ENCODE measurements at regions not wholly inside any gene's neighbourhood (a gene's known extent, or its start where the extent isn't known, plus 50 kb on each side); places are given as distances from the start of the nearest gene placed in this dataset.

DNA sequence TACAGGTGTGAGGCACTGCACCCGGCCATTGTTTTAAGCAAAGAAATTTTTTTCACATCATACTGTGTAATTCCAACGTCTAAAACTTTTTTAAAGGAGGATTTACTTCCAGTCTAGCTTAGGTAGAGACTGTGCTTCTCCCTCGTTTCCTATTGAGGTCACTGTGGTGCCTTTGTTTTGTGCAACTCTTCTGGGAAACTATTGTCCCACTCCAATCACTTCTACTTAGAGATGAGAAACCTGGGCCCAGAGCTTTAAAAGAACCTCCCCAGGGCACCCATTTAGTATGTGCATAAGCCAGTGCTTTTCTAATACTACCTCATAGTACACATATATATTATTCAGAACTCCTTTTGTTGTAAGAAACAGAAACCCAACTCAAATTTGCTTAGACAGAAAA is 120.0 kb upstream of the ZNF644 start:
- no peaks in the 10 kb centered on the region for H3K36me3 ChIP-seq (ENCODE audit: insufficient read depth, low read depth, low read length)

DNA sequence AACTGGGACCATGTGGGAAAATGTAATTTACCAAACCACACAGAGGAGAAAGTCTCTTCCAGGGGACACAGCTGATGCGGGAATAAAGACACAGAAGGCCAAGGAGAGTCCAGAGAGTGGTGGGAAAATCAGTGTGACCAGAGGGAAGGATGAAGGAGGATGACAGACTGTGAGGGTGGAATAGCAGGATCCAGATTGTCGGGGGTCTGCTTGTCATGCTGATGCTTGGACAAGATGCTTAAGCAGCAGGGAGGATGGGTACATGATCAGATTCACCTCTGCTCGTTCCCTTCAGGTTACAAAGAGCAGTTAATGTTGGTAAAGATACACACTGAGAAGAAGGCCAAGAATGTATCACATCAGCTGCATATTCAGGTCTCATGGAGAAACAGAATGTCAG is 117.1 kb upstream of the ZNF644 start:
- peaks cover 25% of the 10 kb centered on the region; the same call in 1 of the 2 replicates for H3K4me1 ChIP-seq (ENCODE audit: insufficient read depth, low read length)
- H3K27ac ChIP-seq (ENCODE audit: low read length), result no peak overlapping the region
- H3K9ac ChIP-seq (ENCODE audit: low read depth, low read length), result no peak overlapping the region
- no peak overlapping the region for H3K4me3 ChIP-seq (ENCODE audit: low read length)
- H3K9me3 ChIP-seq (ENCODE audit: insufficient read depth, low read depth, low read length), result no peaks in the 10 kb centered on the region
- H3K27me3 ChIP-seq (ENCODE audit: insufficient read depth, low read length), result no peaks in the 10 kb centered on the region
- H3K36me3 ChIP-seq (ENCODE audit: insufficient read depth, low read depth, low read length), result no peaks in the 10 kb centered on the region

More for the DNA sequence above, 120.0 kb upstream of the ZNF644 start:
- Histone ChIP-seq H3K4me3 (ENCODE audit: low read length) (no peak overlapping the region), H3K9ac (ENCODE audit: low read depth, low read length) (no peak overlapping the region), H3K9me3 (ENCODE audit: insufficient read depth, low read depth, low read length) (no peaks in the 10 kb centered on the region), H3K27me3 (ENCODE audit: insufficient read depth, low read length) (no peaks in the 10 kb centered on the region), H3K27ac (ENCODE audit: low read length) (no peak overlapping the region), H3K4me1 (ENCODE audit: insufficient read depth, low read length) (peaks cover 25% of the 10 kb centered on the region; the same call in 1 of the 2 replicates)

DNA sequence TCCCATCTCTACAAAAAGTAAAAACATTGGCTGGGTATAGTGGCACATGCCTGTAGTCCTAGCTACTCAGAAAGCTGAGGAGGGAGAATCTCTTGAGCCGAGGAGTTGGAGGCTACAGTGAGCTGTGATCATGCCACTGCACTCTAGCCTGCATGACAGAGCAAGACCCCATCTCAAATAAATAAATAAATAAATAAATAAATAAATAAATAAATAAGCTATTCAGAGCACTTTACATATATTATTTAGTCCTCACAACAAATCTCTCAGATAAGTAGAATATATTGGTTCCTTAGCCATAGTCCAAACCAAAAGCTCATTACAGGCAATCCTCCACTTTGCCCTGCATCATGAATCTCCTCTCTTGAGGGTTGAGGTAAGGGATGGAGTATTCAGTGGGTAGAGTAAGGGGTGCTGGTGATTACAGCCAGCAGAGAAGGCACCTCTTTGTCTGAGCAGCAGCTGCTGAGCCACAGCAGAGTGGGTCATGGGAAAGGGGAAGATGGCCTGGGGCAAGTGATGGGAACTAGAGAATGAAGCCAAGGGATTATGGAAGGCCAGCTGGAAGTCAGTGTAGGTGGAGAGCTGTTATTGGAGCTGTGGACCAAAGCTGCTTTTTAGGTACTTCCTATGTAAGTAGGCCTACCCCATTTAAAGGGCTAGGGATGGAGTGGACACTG is 115.5 kb upstream of the ZNF644 start:
- H3K9ac ChIP-seq (ENCODE audit: low read depth, low read length), result no peak overlapping the region
- H3K36me3 ChIP-seq (ENCODE audit: insufficient read depth, low read depth, low read length), result no peaks in the 10 kb centered on the region
- H3K27me3 ChIP-seq (ENCODE audit: insufficient read depth, low read length), result no peaks in the 10 kb centered on the region
- H3K9me3 ChIP-seq (ENCODE audit: insufficient read depth, low read depth, low read length), result no peaks in the 10 kb centered on the region
- no peak overlapping the region for H3K27ac ChIP-seq (ENCODE audit: low read length)
- H3K4me1 ChIP-seq (ENCODE audit: insufficient read depth, low read length), result peaks cover 23% of the 10 kb centered on the region; the same call in 1 of the 2 replicates
- no peak overlapping the region for H3K4me3 ChIP-seq (ENCODE audit: low read length)

DNA sequence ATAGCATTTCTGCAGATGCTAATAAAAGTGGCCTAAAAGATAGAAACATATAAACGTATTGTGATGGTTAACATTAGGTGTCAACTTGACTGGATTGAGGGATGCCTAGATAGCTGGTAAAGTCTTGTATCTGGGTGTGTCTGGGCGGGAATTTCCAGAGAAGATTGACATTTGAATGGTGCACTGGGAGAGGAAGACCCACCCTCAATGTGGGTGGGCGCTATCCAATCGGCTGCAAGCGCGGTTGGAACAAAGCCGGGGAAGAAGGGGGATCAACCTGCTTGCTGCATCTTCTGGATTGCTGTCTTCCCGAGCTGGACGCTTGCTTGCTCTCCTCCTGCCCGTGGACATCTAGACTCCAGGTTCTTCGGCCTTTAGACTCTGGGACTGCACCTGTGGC is 114.0 kb upstream of the ZNF644 start:
- Histone ChIP-seq H3K4me1 (ENCODE audit: insufficient read depth, low read length) (peaks cover 16% of the 10 kb centered on the region; the same call in 1 of the 2 replicates), H3K36me3 (ENCODE audit: insufficient read depth, low read depth, low read length) (no peaks in the 10 kb centered on the region), H3K4me3 (ENCODE audit: low read length) (peak overlapping the region; percentile 29; the same call in 1 of the 2 replicates), H3K9me3 (ENCODE audit: insufficient read depth, low read depth, low read length) (no peaks in the 10 kb centered on the region), H3K9ac (ENCODE audit: low read depth, low read length) (no peak overlapping the region), H3K27me3 (ENCODE audit: insufficient read depth, low read length) (no peaks in the 10 kb centered on the region), H3K27ac (ENCODE audit: low read length) (no peak overlapping the region)

DNA sequence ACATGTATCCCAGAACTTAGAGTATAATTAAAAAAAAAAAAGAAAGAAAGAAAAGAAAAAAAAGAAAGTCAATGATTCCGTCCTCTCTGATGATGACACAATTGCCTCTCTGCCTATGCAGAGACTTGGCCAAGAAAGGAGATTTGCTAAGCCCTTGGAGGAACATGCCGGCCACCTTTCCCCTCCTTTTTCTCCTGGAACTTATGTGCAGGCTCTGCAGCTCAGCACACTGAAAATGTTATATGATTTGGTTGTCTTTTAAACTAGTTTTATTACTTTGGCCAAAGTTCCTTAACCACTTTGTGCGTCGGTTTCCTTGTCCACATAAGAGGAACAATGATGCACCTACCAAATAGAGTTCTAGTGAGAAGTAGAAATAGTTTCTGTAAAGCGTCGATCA is 111.4 kb upstream of the ZNF644 start:
- Histone ChIP-seq H3K9me3 (ENCODE audit: insufficient read depth, low read depth, low read length) (no peaks in the 10 kb centered on the region), H3K27me3 (ENCODE audit: insufficient read depth, low read length) (no peaks in the 10 kb centered on the region), H3K9ac (ENCODE audit: low read depth, low read length) (no peak overlapping the region), H3K27ac (ENCODE audit: low read length) (no peak overlapping the region), H3K4me3 (ENCODE audit: low read length) (no peak overlapping the region), H3K36me3 (ENCODE audit: insufficient read depth, low read depth, low read length) (no peaks in the 10 kb centered on the region), H3K4me1 (ENCODE audit: insufficient read depth, low read length) (peaks cover 2% of the 10 kb centered on the region; the same call in 1 of the 2 replicates)

DNA sequence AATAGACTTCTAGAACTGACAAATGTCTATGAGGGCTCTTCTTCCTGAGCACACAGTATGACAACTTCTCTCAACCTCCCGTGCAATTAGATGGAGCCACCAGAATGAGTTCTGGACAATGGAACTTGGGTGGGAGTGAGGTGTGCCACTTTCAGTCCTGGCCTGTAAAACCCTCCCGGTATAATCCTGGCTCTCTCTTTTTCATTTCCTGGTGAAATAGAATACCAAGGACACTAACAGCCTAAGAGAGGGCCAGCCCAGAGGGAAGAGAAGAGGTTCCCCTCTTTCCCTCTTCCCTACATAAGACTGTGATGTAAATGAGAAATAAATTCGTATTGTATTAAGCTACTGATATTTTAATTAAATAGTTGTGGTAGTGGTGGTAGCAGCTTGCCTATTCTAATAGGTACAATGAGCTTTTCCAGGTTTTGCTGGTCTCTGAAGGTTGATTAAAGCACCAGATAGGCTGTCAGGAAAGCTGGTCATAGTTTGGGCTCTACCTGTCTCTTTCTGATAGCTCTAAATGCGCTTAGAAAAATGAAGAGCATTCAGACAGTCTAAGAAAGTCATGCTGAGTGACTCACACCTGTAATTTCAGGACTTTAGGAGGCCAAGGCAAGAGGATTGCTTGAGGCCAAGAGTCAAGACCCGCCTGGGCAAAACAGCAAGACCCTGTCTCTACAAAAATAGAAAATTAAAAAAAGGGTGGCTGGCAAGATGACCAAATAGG is 108.6 kb upstream of the ZNF644 start:
- H3K4me1 ChIP-seq (ENCODE audit: insufficient read depth, low read length), result no peaks in the 10 kb centered on the region
- H3K27me3 ChIP-seq (ENCODE audit: insufficient read depth, low read length), result no peaks in the 10 kb centered on the region

DNA sequence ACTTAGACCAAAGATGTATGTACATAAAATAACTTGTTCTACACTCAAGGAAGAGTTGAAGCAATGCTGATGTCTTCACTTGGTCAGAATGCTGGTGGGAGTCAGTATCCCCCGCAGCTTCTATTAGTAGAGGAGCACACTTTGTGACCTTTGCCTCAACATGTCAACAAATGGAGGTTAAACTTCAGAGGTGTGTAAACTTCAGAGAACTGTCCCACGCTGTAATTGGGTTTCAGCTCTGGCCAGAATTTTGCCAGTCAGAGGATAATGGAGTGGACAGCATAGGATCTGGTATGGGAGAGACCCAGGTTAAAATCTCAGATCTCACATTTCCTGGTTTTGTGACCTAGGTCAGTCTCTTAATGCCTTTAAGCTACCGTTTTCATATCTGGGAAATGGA is 107.6 kb upstream of the ZNF644 start:
- Histone ChIP-seq H3K27ac (ENCODE audit: low read length) (no peak overlapping the region), H3K4me1 (ENCODE audit: insufficient read depth, low read length) (peaks cover 4% of the 10 kb centered on the region; the same call in 1 of the 2 replicates), H3K36me3 (ENCODE audit: insufficient read depth, low read depth, low read length) (no peaks in the 10 kb centered on the region), H3K4me3 (ENCODE audit: low read length) (no peak overlapping the region), H3K9me3 (ENCODE audit: insufficient read depth, low read depth, low read length) (no peaks in the 10 kb centered on the region), H3K27me3 (ENCODE audit: insufficient read depth, low read length) (no peaks in the 10 kb centered on the region), H3K9ac (ENCODE audit: low read depth, low read length) (no peak overlapping the region)

More for the DNA sequence above, 108.6 kb upstream of the ZNF644 start:
- H3K9ac ChIP-seq (ENCODE audit: low read depth, low read length), result no peak overlapping the region
- H3K36me3 ChIP-seq (ENCODE audit: insufficient read depth, low read depth, low read length), result no peaks in the 10 kb centered on the region
- H3K4me3 ChIP-seq (ENCODE audit: low read length), result no peak overlapping the region
- H3K27ac ChIP-seq (ENCODE audit: low read length), result no peak overlapping the region
- no peaks in the 10 kb centered on the region for H3K9me3 ChIP-seq (ENCODE audit: insufficient read depth, low read depth, low read length)

DNA sequence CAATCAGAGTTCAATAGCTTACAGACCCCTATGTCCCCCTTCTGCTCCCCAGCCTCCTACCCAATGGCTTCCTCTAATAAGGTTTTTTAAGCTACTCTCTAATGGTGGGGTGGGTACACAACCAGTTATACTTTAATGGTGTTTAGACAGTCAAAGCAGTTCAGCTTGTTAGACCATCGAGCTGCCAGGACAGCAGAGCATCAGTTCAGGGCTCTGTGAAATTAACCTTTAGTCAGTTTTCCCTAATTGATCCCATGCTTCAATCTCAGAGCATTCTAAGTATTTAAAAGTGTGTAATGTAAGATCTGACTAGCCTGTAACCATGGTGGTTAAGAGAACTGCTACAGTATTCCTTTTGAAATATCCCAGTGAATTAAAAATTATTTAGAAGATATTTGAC is 107.2 kb upstream of the ZNF644 start:
- no peak overlapping the region for H3K9ac ChIP-seq (ENCODE audit: low read depth, low read length)

DNA sequence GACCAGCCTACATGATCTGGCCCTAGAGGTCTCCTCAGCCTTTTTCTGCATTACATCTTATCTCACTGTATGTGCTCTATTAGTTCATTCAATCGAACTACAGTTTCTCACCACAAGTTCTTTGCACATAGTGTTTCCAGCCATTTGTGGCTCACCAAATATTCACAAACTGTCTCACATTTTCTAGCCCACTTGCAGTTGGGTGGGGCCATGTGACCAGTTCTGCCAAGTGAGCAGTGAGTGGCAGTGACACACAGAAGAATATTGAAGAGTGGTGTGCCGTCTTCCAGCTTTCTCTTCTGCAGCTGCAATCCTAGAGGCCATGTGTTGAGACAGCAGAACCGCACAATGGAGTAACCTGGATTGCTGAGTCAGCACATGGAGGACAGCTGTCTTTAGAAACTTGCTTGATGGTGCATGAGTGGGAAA is 103.2 kb upstream of the ZNF644 start:
- Histone ChIP-seq H3K4me3 (ENCODE audit: low read length) (no peak overlapping the region), H3K36me3 (ENCODE audit: insufficient read depth, low read depth, low read length) (no peaks in the 10 kb centered on the region), H3K27me3 (ENCODE audit: insufficient read depth, low read length) (no peaks in the 10 kb centered on the region), H3K9ac (ENCODE audit: low read depth, low read length) (peak overlapping the region; percentile 49; the same call in 1 of the 2 replicates), H3K9me3 (ENCODE audit: insufficient read depth, low read depth, low read length) (no peaks in the 10 kb centered on the region), H3K27ac (ENCODE audit: low read length) (no peak overlapping the region), H3K4me1 (ENCODE audit: insufficient read depth, low read length) (peaks cover 41% of the 10 kb centered on the region)

More for the DNA sequence above, 107.2 kb upstream of the ZNF644 start:
- Histone ChIP-seq H3K4me3 (ENCODE audit: low read length) (no peak overlapping the region), H3K36me3 (ENCODE audit: insufficient read depth, low read depth, low read length) (no peaks in the 10 kb centered on the region), H3K27ac (ENCODE audit: low read length) (no peak overlapping the region), H3K27me3 (ENCODE audit: insufficient read depth, low read length) (no peaks in the 10 kb centered on the region), H3K9me3 (ENCODE audit: insufficient read depth, low read depth, low read length) (no peaks in the 10 kb centered on the region), H3K4me1 (ENCODE audit: insufficient read depth, low read length) (peaks cover 8% of the 10 kb centered on the region; the same call in 1 of the 2 replicates)

DNA sequence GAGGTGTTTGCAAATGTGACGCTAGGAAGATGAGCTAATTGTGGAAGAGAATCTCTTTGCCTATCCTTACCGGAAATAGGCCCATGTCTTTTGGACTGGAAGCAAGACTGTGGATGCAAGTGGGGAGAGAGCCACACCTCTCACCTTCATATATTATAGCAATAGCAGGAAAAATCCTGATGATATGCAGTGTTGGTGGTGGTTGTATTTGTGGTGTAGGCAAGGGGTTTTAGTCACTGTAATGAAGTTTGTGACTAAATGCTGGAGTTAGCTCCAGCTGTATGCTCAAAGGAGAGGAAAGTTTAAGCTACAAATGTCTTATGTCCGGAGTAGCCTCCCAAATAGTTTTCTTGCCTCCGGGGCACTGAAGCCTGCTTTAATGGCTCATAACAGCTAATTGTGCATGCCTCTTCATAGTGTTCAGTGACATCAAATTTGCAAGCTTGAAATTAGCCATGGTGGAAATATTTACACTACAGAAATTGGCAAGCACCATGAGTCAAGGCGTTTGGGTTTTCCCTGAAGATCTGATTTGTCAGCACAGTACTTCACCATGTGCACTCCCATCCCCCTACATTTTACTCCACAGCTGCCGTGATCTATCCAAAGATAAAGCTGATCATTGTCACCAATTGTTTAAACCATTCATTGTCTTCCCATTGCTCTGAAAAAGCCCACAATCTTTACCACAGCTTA is 102.6 kb upstream of the ZNF644 start:
- Histone ChIP-seq H3K9me3 (ENCODE audit: insufficient read depth, low read depth, low read length) (no peaks in the 10 kb centered on the region), H3K36me3 (ENCODE audit: insufficient read depth, low read depth, low read length) (no peaks in the 10 kb centered on the region), H3K9ac (ENCODE audit: low read depth, low read length) (peak overlapping the region; percentile 49; the same call in 1 of the 2 replicates), H3K4me1 (ENCODE audit: insufficient read depth, low read length) (peaks cover 45% of the 10 kb centered on the region), H3K27ac (ENCODE audit: low read length) (peak overlapping the region; percentile 11), H3K4me3 (ENCODE audit: low read length) (no peak overlapping the region), H3K27me3 (ENCODE audit: insufficient read depth, low read length) (no peaks in the 10 kb centered on the region)

DNA sequence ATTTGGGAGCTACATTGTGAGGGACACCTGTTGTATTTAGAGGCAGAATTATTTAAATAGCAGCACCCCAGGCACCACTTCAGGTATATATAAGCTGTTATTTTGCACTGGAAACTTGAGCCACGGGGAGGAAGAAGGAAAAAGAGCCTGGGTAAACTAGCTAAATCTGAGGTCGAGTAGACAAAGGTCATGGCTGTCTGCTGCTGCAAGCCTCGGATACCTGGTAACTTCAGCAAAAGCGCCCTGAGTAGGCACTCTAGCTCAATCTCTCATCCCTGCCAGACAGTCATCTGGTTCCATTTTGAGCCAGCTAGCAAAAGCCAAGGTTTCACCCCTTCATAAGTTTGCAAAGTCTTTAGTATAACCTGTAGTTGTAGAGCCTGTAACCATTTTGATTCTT is 101.9 kb upstream of the ZNF644 start:
- Histone ChIP-seq H3K36me3 (ENCODE audit: insufficient read depth, low read depth, low read length) (no peaks in the 10 kb centered on the region), H3K4me3 (ENCODE audit: low read length) (no peak overlapping the region), H3K4me1 (ENCODE audit: insufficient read depth, low read length) (peaks cover 45% of the 10 kb centered on the region), H3K27me3 (ENCODE audit: insufficient read depth, low read length) (no peaks in the 10 kb centered on the region), H3K27ac (ENCODE audit: low read length) (peak overlapping the region; percentile 11), H3K9ac (ENCODE audit: low read depth, low read length) (peak overlapping the region; percentile 49; the same call in 1 of the 2 replicates), H3K9me3 (ENCODE audit: insufficient read depth, low read depth, low read length) (no peaks in the 10 kb centered on the region)
